ENCODE measurements at regions not wholly inside any gene's neighbourhood (a gene's known extent, or its start where the extent isn't known, plus 50 kb on each side); places are given as distances from the start of the nearest gene placed in this dataset.
A peak's percentile ranks its signal among the peaks of the same experiment; 100 is the strongest.

GRCh38 chr20:23231561-23232218 lies 118.9 kb upstream of the NXT1 start:
- peak; percentile 52 for DNase-seq (ENCODE audit: low read depth)

DNA sequence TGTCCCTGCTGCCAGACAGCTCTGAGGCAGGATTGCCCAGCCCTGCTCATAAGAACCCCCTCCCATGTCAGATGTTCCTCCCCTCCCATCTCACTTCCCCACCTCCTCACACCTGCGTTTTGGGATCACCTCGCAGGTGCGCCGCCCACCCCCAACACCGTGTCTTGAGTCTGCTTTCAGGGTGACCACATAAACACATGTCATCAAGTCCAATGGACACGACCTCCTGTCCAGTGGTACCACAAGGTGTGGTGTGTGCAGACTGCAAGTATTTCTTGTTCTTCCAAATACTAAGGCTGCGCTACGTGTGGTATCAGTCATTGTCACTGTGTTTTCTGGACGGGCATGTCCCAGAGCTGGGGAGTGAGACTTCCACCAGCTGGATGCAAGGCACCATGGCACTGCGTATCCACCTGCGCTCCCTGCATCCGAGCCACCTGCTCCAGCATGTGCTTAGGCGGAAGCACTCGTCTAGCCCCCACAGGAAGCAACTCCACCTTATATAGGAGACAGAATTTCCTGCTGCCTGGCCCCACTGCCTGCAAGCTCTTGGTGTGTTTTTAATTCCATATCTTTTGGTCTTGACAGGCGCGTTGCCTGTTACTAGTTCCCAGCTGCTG lies 119.7 kb upstream of the NXT1 start:
- DNase-seq (ENCODE audit: low read depth) = no peak

DNA sequence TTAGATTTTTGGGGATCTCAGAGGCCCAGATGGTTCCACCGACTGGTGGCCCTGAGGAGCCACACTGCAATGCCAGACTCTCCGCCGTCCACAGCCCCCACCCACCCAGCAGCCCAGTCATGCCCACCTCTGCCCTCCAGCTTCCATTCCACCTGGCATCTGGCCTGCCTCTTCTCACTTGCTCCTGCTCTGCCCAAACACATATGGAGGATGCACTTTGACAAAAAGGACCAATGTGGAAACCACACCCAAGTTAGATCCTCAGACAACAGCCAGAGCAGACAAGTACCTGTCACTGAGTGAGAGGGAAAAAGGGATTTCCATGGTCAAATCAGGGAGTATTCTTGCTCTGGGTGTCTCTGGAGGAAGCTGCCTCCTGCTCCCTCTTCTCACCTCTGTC lies 120.6 kb upstream of the NXT1 start:
- no peak for DNase-seq (ENCODE audit: low read depth)

GRCh38 chr20:23228912-23229311 lies 121.7 kb upstream of the NXT1 start:
- no peak for DNase-seq (ENCODE audit: low read depth)

DNA sequence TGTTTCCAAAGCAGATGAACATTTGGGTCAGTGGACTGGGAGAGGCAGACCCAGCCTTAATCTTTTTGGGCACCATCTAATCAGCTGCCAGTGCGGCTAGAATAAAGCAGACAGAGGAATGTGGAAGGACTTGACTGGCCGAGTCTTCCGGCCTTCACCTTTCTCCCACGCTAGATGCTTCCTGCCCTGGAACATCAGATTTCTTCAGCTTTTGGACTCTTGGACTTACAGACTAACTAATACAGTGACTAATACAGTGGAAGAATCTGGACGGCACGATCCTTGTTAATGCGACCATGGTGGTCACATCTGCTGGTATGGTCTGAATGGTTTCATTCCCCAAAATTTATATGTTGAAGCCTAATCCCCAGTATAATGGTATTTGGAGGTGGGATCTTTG lies 122.6 kb upstream of the NXT1 start:
- no peak for DNase-seq (ENCODE audit: low read depth)

DNA sequence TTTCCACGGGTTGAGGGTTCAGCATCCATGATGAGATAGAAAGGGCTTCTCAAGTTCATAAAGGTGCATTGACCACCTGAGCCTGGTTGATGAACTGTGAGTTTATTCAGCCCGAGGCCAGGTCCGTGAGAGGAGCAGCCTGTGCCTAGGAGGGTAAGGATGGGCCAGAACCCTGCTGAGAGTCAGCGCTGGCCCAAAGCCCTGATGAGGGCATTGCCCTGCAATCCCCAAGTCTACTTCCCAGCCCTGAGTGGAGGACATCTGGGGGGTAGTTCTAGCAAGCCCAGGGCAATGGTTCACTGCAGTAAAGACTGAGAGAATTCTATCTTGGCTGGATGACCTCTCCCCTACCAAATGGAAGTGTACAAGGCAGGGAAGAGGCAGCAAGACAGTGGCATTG lies 123.3 kb upstream of the NXT1 start:
- no peak for DNase-seq (ENCODE audit: low read depth)

GRCh38 chr20:23226612-23227265 lies 123.9 kb upstream of the NXT1 start:
- DNase-seq (ENCODE audit: low read depth) = no peak

- DNase-seq (ENCODE audit: low read depth) = peak; percentile 55
Measured at GRCh38 chr20:23225407-23226060, 125.1 kb upstream of the NXT1 start.

- no peak for DNase-seq (ENCODE audit: low read depth)
Measured at GRCh38 chr20:23224806-23225205, 125.8 kb upstream of the NXT1 start.

- DNase-seq (ENCODE audit: low read depth) = no peak
Measured at GRCh38 chr20:23223908-23224580, 126.5 kb upstream of the NXT1 start.

DNA sequence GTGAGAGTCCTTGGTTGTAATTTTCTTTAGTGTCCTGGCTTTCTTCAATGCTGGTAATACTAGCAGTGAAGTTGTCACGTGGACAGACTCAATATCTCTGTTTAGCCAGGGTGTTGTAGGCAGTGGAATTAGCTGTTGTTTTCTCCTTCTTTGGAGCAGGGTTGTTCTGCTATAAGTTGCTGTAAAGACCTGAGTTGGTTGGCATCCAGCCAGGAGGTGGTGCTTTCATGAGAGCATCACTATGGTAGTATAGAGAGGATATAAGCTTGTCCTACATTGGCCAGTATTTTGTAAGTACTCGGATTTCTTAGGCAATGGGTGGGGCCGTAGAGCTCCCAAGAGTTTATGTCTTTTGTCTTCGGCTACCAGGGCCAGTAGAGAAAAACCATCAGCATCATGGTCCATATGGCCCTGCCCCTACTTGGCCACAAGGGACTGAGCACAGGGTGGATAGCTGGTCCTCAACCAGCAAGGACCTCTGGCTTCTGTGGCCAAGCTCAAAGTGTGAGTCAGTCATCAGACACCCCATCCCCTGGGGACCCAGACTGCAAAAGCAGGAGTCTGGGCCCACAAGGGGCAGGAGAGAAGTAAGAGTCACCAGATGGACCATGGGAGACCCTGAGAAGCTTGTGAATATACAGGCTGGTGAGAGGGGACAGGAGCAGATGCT lies 127.9 kb upstream of the NXT1 start:
- no peak for DNase-seq (ENCODE audit: low read depth)

DNA sequence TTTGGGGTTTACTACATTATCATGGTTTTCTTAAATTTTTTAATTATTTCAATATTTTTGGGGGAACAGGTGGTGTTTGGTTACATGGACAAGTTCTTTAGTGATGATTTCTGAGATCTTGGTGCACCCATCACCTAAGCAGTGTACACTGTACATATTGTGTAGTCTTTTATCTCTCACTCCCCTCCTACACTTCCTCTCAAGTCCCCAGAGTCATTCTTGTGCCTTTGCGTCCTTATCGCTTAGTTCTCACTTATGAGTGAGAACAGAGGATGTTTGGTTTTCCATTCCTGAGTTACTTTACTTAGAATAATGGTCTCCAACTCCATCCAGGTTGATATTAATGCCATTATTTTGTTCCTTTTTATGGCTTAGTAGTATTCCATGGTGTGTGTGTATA lies 130.9 kb upstream of the CD93 start:
- DNase-seq (ENCODE audit: low read depth) = no peak

DNA sequence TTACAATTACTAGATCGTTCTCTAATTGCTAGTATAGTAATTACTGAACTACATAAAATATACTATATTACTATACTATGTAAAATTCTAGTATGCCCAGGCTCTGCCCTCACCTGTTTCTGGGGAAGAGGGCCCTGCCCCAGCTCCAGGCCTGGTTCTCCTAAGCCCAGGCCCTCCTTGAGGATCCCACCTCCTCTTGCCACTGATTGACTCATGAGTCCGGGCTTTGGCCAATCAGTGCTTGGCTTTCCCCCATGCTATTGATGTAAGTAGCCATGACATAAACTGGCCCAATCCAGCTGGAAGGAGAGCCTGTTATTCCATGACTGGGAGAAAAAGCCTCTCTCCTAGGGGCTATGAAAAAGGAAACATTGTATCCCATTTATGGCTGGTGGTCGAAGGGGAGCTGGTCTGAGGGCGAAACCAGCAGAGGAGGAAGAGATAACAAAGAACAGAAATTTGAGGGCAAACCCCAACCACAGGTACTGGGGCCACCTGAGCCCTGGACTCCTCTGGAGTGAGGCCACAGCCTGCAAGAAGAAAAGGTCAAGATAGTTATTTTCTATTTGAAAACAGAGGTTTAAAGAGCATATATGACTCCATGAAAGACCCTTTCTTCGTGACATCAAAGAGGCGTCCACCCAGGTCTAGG lies 129.3 kb upstream of the CD93 start:
- no peak for DNase-seq (ENCODE audit: low read depth)

GRCh38 chr20:23214903-23215302 lies 128.8 kb upstream of the CD93 start:
- DNase-seq (ENCODE audit: low read depth) = no peak

DNA sequence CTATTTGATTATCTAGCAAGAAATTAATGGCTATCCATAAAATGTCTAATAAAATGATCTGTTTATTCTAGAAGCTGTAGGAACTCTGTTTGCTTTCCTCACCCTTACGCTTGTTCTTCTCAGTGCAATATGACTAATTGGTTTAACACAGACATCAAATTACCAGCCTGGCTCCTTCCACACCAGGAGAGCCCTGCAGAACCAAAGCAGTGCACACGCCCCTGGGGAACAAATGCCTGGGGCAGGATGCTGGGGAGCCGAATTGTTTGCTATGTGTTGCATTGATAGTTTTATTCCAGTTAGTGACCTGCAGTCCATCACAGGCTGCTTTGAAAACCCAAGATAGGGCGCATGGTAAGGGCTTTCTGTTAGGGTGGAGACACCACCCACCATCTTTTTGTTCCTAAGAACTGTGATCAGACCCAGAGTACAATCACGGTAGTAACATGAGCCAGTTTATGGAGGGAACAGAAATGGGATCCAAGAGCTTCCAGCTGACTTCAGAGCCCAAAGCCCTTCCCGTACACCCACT lies 126.4 kb upstream of the CD93 start:
- no peak for DNase-seq (ENCODE audit: low read depth)

DNA sequence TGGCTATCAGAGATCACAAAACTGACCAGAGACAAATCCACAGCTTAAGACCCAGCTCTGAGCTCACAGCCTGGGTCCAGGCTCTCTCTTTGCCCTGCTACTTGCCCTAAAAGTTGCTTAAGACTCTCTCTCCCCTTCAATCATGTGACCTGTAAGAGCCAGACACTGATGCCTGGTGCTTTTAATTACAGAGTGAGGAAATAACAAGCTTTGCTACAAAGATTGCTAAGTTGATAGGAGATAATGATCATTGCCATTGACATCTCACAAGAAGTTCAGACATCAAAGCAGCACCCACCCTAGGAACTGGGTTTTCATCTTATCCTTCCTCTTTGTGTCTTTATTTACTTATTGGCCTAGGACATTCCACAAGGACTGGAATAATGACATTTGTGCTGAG lies 125.9 kb upstream of the CD93 start:
- DNase-seq (ENCODE audit: low read depth) = no peak

DNA sequence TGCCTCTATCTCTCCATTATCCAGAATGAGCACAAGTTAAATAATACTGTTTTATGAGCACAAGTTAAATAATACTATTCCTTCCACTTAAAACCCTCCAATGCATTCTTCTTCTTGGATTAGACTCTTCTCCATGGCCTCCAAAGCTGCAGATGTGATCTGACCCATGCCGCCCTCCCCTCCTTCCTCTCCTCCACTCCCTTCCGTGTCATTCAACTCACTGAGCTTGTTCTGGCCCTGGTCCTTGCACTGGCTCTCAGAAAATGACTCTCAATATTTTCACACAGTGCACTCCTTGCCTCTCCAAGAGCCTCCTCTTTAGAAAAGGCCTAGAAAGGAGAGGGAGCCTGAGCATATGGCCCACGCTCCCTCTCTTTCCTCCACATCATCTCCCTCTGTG lies 125.0 kb upstream of the CD93 start:
- DNase-seq (ENCODE audit: low read depth) = no peak

DNA sequence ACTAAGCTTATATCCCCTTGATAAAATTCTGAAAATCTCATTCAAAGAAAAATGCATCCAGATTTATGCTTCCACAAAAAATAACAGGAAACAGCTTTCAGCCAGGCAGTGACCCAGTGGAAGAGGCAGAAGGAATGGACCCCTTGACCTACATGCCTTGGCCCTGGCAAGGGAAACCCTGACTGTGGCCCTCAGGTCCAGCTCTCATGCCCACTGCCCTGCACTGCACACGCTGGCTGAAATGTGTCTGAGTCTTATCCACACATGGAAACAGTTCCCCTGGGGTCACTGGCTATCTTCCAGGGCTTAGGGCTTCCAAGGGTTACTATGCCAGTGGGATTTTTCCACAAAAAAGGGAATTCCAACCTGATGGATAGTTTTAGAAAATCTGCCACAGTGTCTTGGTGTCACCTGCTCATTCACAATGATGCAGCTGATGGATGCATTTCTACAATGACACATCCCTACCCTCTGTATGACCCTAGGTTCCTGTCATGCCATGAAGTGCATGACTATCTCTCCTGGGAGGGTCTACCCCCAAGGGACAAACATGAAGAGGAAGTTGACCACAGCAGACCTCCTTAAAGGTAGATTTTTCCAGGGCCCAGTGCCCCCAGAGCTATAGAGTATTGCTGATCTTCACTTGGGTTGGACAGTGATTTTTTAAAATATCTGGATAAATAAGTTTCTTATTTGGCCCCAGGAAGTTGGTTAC lies 121.9 kb upstream of the CD93 start:
- DNase-seq (ENCODE audit: low read depth) = no peak

DNA sequence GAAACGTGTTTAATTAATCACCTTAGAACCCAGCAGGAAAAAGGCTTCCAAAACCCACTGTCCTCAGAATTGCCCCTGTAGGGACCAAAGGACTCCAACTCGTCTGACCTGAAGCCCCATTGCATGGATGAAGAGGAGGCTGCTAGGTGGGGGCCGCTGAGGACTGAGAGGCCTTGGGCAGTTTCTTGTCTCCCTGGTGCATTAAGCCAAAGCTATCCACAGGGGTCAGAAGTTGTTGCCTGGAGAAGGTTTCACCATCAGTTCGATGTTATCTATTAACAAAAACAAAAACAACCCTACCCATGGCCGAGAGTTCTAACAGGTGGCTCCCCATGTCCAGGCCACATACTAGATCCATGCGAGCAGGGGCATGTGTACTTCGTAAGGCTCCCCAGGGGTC lies 120.9 kb upstream of the CD93 start:
- no peak for DNase-seq (ENCODE audit: low read depth)

GRCh38 chr20:23206061-23206460 lies 119.9 kb upstream of the CD93 start:
- no peak for DNase-seq (ENCODE audit: low read depth)

DNA sequence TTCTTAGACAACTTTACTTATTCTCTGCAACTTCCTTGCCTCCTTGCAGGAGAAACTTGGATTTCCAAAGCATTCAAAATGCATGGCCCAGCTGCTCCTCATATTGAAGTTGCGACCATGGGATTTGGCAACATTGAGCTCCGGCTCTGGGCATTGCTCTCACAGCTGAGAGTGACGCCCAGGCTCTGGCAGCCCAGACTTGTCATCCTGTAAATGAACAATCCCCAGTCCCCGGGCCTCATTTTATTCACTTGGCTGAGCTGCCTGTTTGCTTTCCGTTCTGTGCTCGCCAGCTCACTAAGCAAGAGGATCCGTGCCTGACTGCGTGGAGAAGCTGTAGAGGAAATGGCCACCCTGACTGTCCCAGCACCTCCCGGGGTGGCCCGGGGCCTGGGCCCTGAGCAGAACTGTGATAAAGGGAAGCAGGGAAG lies 119.5 kb upstream of the CD93 start:
- DNase-seq (ENCODE audit: low read depth) = no peak
